RWPE1 (cell line): ENCODE measurements at regions not wholly inside any gene's neighbourhood (a gene's known extent, or its start where the extent isn't known, plus 50 kb on each side); places are given as distances from the start of the nearest gene placed in this dataset.

Source experiments
- CTCF ChIA-PET: fragments of 350-600 bp; sonication (Branson Sonifier 250); formaldehyde crosslinking; extraction: SDS; loops from one replicate; lab custom pipeline; 2021; lab: Yijun Ruan, JAX
- POLR2A ChIA-PET: fragments of 400-600 bp; formaldehyde crosslinking; extraction: SDS; loops from one replicate; lab custom pipeline; 2020; ENCODE audit warnings: antibody characterized with exemption; ENCODE audit not compliant: low non-redundant PET; lab: Yijun Ruan, JAX
- DNase-seq: peaks from one replicate; pipeline ENCODE4 v3.0.0; 2012; ENCODE audit warnings: low spot score
- H3K27ac ChIP-seq: fragments of 450-650 bp; 2 replicates; pipeline ENCODE4 v1.5.1; 2017
- CTCF ChIP-seq: fragments of 450-650 bp; conservative IDR thresholded peaks from 2 replicates; pipeline ENCODE4 v1.5.1; 2017; ENCODE audit warnings: low read depth, mild to moderate bottlenecking

- DNase-seq = no peak
- no peak for TF ChIP-seq CTCF
- H3K27ac ChIP-seq = no peak overlapping the region
- CTCF ChIA-PET = no interaction called here
- POLR2A ChIA-PET = no interaction called here
Measured at GRCh38 chr1:79554688-79555087, 548.2 kb upstream of the ADGRL4 start.

- POLR2A ChIA-PET = no interaction called here
- no peak for DNase-seq
- no peak overlapping the region for H3K27ac ChIP-seq
- CTCF ChIA-PET = no interaction called here
- TF ChIP-seq CTCF = no peak
Measured at GRCh38 chr1:79551321-79551720, 544.8 kb upstream of the ADGRL4 start.

GRCh38 chr1:79550402-79550801, 543.9 kb upstream of the ADGRL4 start:
- H3K27ac ChIP-seq = no peak overlapping the region
- TF ChIP-seq CTCF = no peak
- POLR2A ChIA-PET = no interaction called here
- CTCF ChIA-PET = no interaction called here
- no peak for DNase-seq

GRCh38 chr1:79549201-79549600, 542.7 kb upstream of the ADGRL4 start:
- POLR2A ChIA-PET = no interaction called here
- no peak overlapping the region for H3K27ac ChIP-seq
- CTCF ChIA-PET = no interaction called here
- TF ChIP-seq CTCF = no peak
- no peak for DNase-seq

- H3K27ac ChIP-seq = no peak overlapping the region
- DNase-seq = no peak
- POLR2A ChIA-PET = no interaction called here
- TF ChIP-seq CTCF = no peak
- CTCF ChIA-PET = no interaction called here
Measured at GRCh38 chr1:79547514-79547913, 541.0 kb upstream of the ADGRL4 start.

- no peak for DNase-seq
- ChIA-PET CTCF (no interaction called here), POLR2A (no interaction called here)
- no peak overlapping the region for H3K27ac ChIP-seq
- TF ChIP-seq CTCF = no peak
Measured at GRCh38 chr1:79543394-79543793, 536.9 kb upstream of the ADGRL4 start.

- POLR2A ChIA-PET = no interaction called here
- CTCF ChIA-PET = no interaction called here
- TF ChIP-seq CTCF = no peak
- no peak overlapping the region for H3K27ac ChIP-seq
- no peak for DNase-seq
Measured at GRCh38 chr1:79539001-79539400, 532.5 kb upstream of the ADGRL4 start.
